H1 (cell line): ENCODE measurements at regions not wholly inside any gene's neighbourhood (a gene's known extent, or its start where the extent isn't known, plus 50 kb on each side); places are given as distances from the start of the nearest gene placed in this dataset.

Experiments
- BCL11A ChIP-seq, 2 experiments: IDR thresholded peaks; one replicate each; pipeline ENCODE4 v1.6.1; 2011; ENCODE audit warnings: low read depth in 2 of 2, low read length in 2 of 2, mild to moderate bottlenecking in 2 of 2
- BRCA1 ChIP-seq: IDR thresholded peaks from 2 replicates; pipeline ENCODE4 v1.6.1; 2012; ENCODE audit warnings: low read depth, low read length, improper control_type of control experiment
- CREB1 ChIP-seq: IDR thresholded peaks from 2 replicates; pipeline ENCODE4 v1.6.1; 2012; ENCODE audit warnings: inconsistent platforms
- GTF2F1 ChIP-seq: IDR thresholded peaks from 2 replicates; pipeline ENCODE4 v1.6.1; 2012; ENCODE audit warnings: low read depth, low read length, improper control_type of control experiment, borderline replicate concordance
- HDAC2 ChIP-seq, 2 experiments: fragments of 300-600 bp in 1 of 2; sonication (generic) in 1 of 2; IDR thresholded peaks; 2 replicates each; pipeline ENCODE4 v1.6.1; 2011 to 2012; ENCODE audit warnings: low read depth in 2 of 2, low read length in 2 of 2, mild to moderate bottlenecking in 2 of 2, moderate library complexity in 2 of 2, borderline replicate concordance in 1 of 2, inconsistent platforms in 1 of 2
- POU5F1 ChIP-seq: IDR thresholded peaks from 2 replicates; pipeline ENCODE4 v1.6.1; 2011; ENCODE audit warnings: low read depth, mild to moderate bottlenecking, low read length, moderate library complexity
- TF ChIP-seq, protein P1 (sequence below): IDR thresholded peaks from 2 replicates; pipeline ENCODE4 v1.6.1; 2011; ENCODE audit warnings: low read depth, mild to moderate bottlenecking, low read length; ENCODE audit not compliant: insufficient read depth

DNA sequence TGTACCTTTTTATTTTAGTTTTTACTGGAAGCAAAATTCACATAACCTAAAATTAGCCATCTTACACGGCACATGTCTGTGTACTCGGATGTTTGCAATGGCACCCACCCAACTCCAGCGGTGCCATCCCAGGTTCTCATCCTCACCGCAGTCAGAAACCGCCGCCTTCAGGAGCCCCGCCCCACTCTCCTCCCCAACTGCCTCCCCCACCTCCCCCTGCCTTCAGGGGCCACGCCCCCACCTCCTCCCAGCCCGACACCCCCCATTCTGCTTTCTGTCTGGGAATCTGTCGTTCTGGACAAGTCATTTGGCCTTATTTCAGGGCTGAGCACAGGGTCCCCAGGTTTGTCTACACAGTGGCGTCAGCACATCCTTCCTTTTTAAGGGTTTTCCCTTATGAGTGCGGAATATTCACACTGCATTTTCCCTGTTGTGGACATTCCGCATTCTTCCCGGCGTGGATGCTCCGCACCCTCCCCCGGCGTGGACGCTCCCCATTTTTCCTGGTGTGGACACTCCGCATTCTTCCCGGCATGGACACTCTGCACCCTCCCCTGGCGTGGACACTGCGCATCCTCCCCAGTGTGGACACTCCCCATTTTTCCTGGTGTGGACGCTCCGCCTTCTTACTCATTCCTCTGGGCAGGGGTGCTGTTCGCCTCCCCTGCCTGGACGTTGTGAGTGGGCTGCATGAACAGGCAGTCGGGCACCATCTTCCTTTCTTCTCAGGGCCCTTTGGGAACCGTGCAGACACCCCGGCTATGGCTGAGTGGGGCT lies 135.4 kb upstream of the NKX1-1 start (continued):
- TF ChIP-seq HDAC2 (IDR thresholded peaks at IDR 0.05; ENCODE audit: borderline replicate concordance in 1 of 2, low read depth in 2 of 2, low read length in 2 of 2) (no peak), CREB1 (no peak), BRCA1 (no peak), BCL11A (IDR thresholded peaks at IDR 0.05; ENCODE audit: low read depth in 2 of 2, low read length in 2 of 2) (no peak), POU5F1 (no peak), GTF2F1 (no peak)
- TF ChIP-seq, protein P1, sequence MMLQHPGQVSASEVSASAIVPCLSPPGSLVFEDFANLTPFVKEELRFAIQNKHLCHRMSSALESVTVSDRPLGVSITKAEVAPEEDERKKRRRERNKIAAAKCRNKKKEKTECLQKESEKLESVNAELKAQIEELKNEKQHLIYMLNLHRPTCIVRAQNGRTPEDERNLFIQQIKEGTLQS, result no peak
